ENCODE measurements at regions not wholly inside any gene's neighbourhood (a gene's known extent, or its start where the extent isn't known, plus 50 kb on each side); places are given as distances from the start of the nearest gene placed in this dataset.
A peak's percentile ranks its signal among the peaks of the same experiment; 100 is the strongest.

GRCh38 chr2:236956031-236956618 lies 129.6 kb upstream of the COPS8 start:
- intact Hi-C loops (cut with DNase I) = no loop called here
- DNase-seq = no peak

- no peak for DNase-seq
- intact Hi-C loops (cut with DNase I) = no loop called here
These were observed 129.0 kb upstream of the COPS8 start for GRCh38 chr2:236956641-236957040.

GRCh38 chr2:236959036-236959435 lies 126.7 kb upstream of the COPS8 start:
- intact Hi-C loops (cut with DNase I) = no loop called here
- DNase-seq = peak in 1 of 42 donors; percentile 0

GRCh38 chr2:236959876-236960275 lies 125.8 kb upstream of the COPS8 start:
- peak in 1 of 42 donors; percentile 0 for DNase-seq
- intact Hi-C loops (cut with DNase I) = no loop called here

- intact Hi-C loops (cut with DNase I) = no loop called here
- DNase-seq = no peak
These were observed 125.2 kb upstream of the COPS8 start for GRCh38 chr2:236960531-236960930.

- intact Hi-C loops (cut with DNase I) = no loop called here
- DNase-seq = no peak
These were observed 122.9 kb upstream of the COPS8 start for GRCh38 chr2:236962816-236963215.

- intact Hi-C loops (cut with DNase I) = no loop called here
- DNase-seq = no peak
These were observed 122.0 kb upstream of the COPS8 start for GRCh38 chr2:236963631-236964182.

GRCh38 chr2:236964291-236964690 lies 121.4 kb upstream of the COPS8 start:
- DNase-seq = peak in 1 of 42 donors; percentile 1
- intact Hi-C loops (cut with DNase I) = no loop called here

- DNase-seq = peak in 1 of 42 donors; percentile 3
These were observed 120.5 kb upstream of the COPS8 start for GRCh38 chr2:236965021-236965840.

GRCh38 chr2:236965841-236966096 lies 119.9 kb upstream of the COPS8 start:
- intact Hi-C loops (cut with DNase I) = no loop called here
- no peak for DNase-seq

More at GRCh38 chr2:236965021-236965840, 120.5 kb upstream of the COPS8 start:
- intact Hi-C loops (cut with DNase I) = no loop called here

GRCh38 chr2:236967499-236967783 lies 118.2 kb upstream of the COPS8 start:
- DNase-seq = no peak
- intact Hi-C loops (cut with DNase I) = no loop called here

- DNase-seq = no peak
- intact Hi-C loops (cut with DNase I) = no loop called here
These were observed 117.4 kb upstream of the COPS8 start for GRCh38 chr2:236968101-236968879.

- intact Hi-C loops (cut with DNase I) = no loop called here
- DNase-seq = no peak
These were observed 116.7 kb upstream of the COPS8 start for GRCh38 chr2:236968880-236969534.

GRCh38 chr2:236969767-236970655 lies 115.7 kb upstream of the COPS8 start:
- DNase-seq = no peak
- intact Hi-C loops (cut with DNase I) = no loop called here

- intact Hi-C loops (cut with DNase I) = no loop called here
- DNase-seq = no peak
These were observed 115.1 kb upstream of the COPS8 start for GRCh38 chr2:236970656-236971010.

GRCh38 chr2:236971131-236971821 lies 114.4 kb upstream of the COPS8 start:
- no peak for DNase-seq
- intact Hi-C loops (cut with DNase I) = no loop called here

- no peak for DNase-seq
- intact Hi-C loops (cut with DNase I) = no loop called here
These were observed 113.7 kb upstream of the COPS8 start for GRCh38 chr2:236971919-236972381.
